Astrocyte (in vitro differentiated cells and primary cell): ENCODE measurements at regions not wholly inside any gene's neighbourhood (a gene's known extent, or its start where the extent isn't known, plus 50 kb on each side); places are given as distances from the start of the nearest gene placed in this dataset.

ENCODE experiments used
- DNase-seq: peaks from one replicate; pipeline ENCODE4 v3.0.0-alpha.2; 2010; ENCODE audit warnings: low read depth
- FAIRE-seq: peaks from 2 replicates; lab custom pipeline; 2011; peaks lifted over from hg19 to GRCh38; lab: Jason Lieb, UNC
- H2AFZ ChIP-seq: 2 replicates; pipeline ENCODE4 v1.6.0; 2012; ENCODE audit warnings: low read depth, low read length, inconsistent platforms
- H3K27ac ChIP-seq: 2 replicates; pipeline ENCODE4 v1.5.1; 2011; ENCODE audit warnings: low read depth, low read length, inconsistent platforms
- H3K27me3 ChIP-seq: 2 replicates; pipeline ENCODE4 v1.6.0; 2011; ENCODE audit warnings: low read length, inconsistent platforms; ENCODE audit not compliant: insufficient read depth
- H3K36me3 ChIP-seq: 2 replicates; pipeline ENCODE4 v1.5.1; 2011; ENCODE audit warnings: low read length, inconsistent platforms; ENCODE audit not compliant: insufficient read depth
- H3K4me1 ChIP-seq: 2 replicates; pipeline ENCODE4 v1.5.1; 2011; ENCODE audit warnings: low read length, inconsistent platforms; ENCODE audit not compliant: insufficient read depth
- H3K4me2 ChIP-seq: 2 replicates; pipeline ENCODE4 v1.6.0; 2012; ENCODE audit warnings: low read length, inconsistent platforms
- H3K4me3 ChIP-seq: 2 replicates; pipeline ENCODE4 v1.5.1; 2011; ENCODE audit warnings: low read depth, mild to moderate bottlenecking, low read length, inconsistent platforms; ENCODE audit not compliant: insufficient read depth
- H3K79me2 ChIP-seq: 2 replicates; pipeline ENCODE4 v1.6.0; 2012; ENCODE audit warnings: mild to moderate bottlenecking, low read length, inconsistent platforms; ENCODE audit not compliant: insufficient read depth
- H3K9ac ChIP-seq: 2 replicates; pipeline ENCODE4 v1.6.0; 2012; ENCODE audit warnings: mild to moderate bottlenecking, low read length, inconsistent platforms
- H3K9me3 ChIP-seq: 2 replicates; pipeline ENCODE4 v1.5.1; 2012; ENCODE audit warnings: low read depth, mild to moderate bottlenecking, low read length, inconsistent platforms; ENCODE audit not compliant: insufficient read depth
- H4K20me1 ChIP-seq: 2 replicates; pipeline ENCODE4 v1.6.0; 2012; ENCODE audit warnings: low read length, inconsistent platforms; ENCODE audit not compliant: insufficient read depth
- H3K27ac Mint-ChIP-seq: one replicate; pipeline ENCODE4 v1.8.0; 2021; ENCODE audit warnings: mild to moderate bottlenecking, mixed read lengths; ENCODE audit not compliant: unreplicated experiment
- H3K27me3 Mint-ChIP-seq: one replicate; pipeline ENCODE4 v1.8.0; 2021; ENCODE audit warnings: low read depth, mixed read lengths; ENCODE audit not compliant: unreplicated experiment
- H3K36me3 Mint-ChIP-seq: one replicate; pipeline ENCODE4 v1.8.0; 2021; ENCODE audit warnings: low read depth, mixed read lengths; ENCODE audit not compliant: unreplicated experiment
- H3K4me1 Mint-ChIP-seq: one replicate; pipeline ENCODE4 v1.8.0; 2021; ENCODE audit warnings: low read depth, mixed read lengths; ENCODE audit not compliant: unreplicated experiment
- H3K4me3 Mint-ChIP-seq: one replicate; pipeline ENCODE4 v1.8.0; 2021; ENCODE audit warnings: mild to moderate bottlenecking, moderate library complexity, mixed read lengths; ENCODE audit not compliant: unreplicated experiment
- H3K9me3 Mint-ChIP-seq: one replicate; pipeline ENCODE4 v1.8.0; 2021; ENCODE audit warnings: mild to moderate bottlenecking, mixed read lengths; ENCODE audit not compliant: unreplicated experiment
- CTCF ChIP-seq: IDR thresholded peaks from 2 replicates; pipeline ENCODE4 v1.5.1; 2011; ENCODE audit warnings: low read depth, mild to moderate bottlenecking, inconsistent platforms, low read length, moderate library complexity; ENCODE audit not compliant: insufficient read depth
- EZH2 ChIP-seq: IDR thresholded peaks from 2 replicates; pipeline ENCODE4 v1.6.1; 2012; ENCODE audit warnings: mild to moderate bottlenecking, low read length, inconsistent platforms; ENCODE audit not compliant: insufficient read depth

DNA sequence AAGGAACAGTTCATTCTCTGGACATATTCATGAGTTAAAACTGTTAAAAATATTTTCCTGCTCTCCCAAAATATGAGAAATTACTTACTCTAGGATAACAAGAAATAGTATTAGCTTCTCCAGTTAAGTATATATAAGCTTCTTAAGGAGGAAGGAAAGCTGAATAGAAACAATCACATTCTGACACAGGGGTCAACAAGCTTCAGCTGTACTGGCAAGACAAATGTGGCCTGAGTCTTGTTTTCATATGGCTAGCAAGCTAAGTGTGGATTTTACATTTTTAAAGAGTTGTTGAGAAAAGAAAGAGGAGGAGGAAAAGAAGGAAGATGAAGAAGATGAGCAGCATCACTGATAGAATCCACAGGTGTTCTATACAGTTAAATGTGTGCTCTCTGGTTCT, 313.8 kb downstream of the ZPLD1 start:
- Mint-ChIP-seq H3K4me1 (no peaks in the 10 kb centered on the region), H3K36me3 (no peaks in the 10 kb centered on the region), H3K27me3 (no peaks in the 10 kb centered on the region), H3K4me3 (no peak overlapping the region), H3K9me3 (no peaks in the 10 kb centered on the region), H3K27ac (no peak overlapping the region)
- H3K4me3 ChIP-seq = no peak overlapping the region
- H2AFZ ChIP-seq = no peak overlapping the region
- no peaks in the 10 kb centered on the region for H3K9me3 ChIP-seq
- H3K27ac ChIP-seq = no peak overlapping the region
- H3K36me3 ChIP-seq = no peaks in the 10 kb centered on the region
- no peak overlapping the region for H3K4me2 ChIP-seq
- no peaks in the 10 kb centered on the region for H3K27me3 ChIP-seq
- TF ChIP-seq EZH2 (no peak), CTCF (no peak)
- H3K79me2 ChIP-seq = no peaks in the 10 kb centered on the region
- DNase-seq = no peak
- no peak for FAIRE-seq
- no peaks in the 10 kb centered on the region for H4K20me1 ChIP-seq
- no peak overlapping the region for H3K9ac ChIP-seq
- H3K4me1 ChIP-seq = no peaks in the 10 kb centered on the region

GRCh38 chr3:102750322-102750721, 315.5 kb downstream of the ZPLD1 start:
- DNase-seq = no peak
- H3K27ac ChIP-seq = no peak overlapping the region

More at GRCh38 chr3:102750322-102750721, 315.5 kb downstream of the ZPLD1 start:
- no peak overlapping the region for H3K4me2 ChIP-seq
- H4K20me1 ChIP-seq = no peaks in the 10 kb centered on the region
- no peak for FAIRE-seq
- Mint-ChIP-seq H3K4me1 (no peaks in the 10 kb centered on the region), H3K27me3 (no peaks in the 10 kb centered on the region), H3K27ac (no peak overlapping the region), H3K9me3 (no peaks in the 10 kb centered on the region), H3K36me3 (no peaks in the 10 kb centered on the region), H3K4me3 (no peak overlapping the region)
- H2AFZ ChIP-seq = no peak overlapping the region
- no peaks in the 10 kb centered on the region for H3K9me3 ChIP-seq
- no peaks in the 10 kb centered on the region for H3K79me2 ChIP-seq
- H3K4me3 ChIP-seq = no peak overlapping the region
- H3K36me3 ChIP-seq = no peaks in the 10 kb centered on the region
- no peaks in the 10 kb centered on the region for H3K27me3 ChIP-seq
- H3K9ac ChIP-seq = no peak overlapping the region
- H3K4me1 ChIP-seq = no peaks in the 10 kb centered on the region
- TF ChIP-seq CTCF (no peak), EZH2 (no peak)
